NCI-H82 (cell line): ENCODE measurements at regions not wholly inside any gene's neighbourhood (a gene's known extent, or its start where the extent isn't known, plus 50 kb on each side); places are given as distances from the start of the nearest gene placed in this dataset.
A peak's percentile ranks its signal among the peaks of the same experiment; 100 is the strongest.
"Not testable (repeated sequence)": the region's sequence is repeated elsewhere in the genome, so short reads cannot be mapped to it uniquely, and the experiment has no call there.

Experiments used
- DNase-seq: peaks from one replicate; lab custom pipeline; 2025; lab: John Stamatoyannopoulos, UW

GRCh38 chr5:9728261-9728660 lies 98.1 kb upstream of the TAS2R1 start:
- DNase-seq, result no peak

GRCh38 chr5:9726931-9727330 lies 96.8 kb upstream of the TAS2R1 start:
- no peak for DNase-seq

GRCh38 chr5:9725265-9725664 lies 95.1 kb upstream of the TAS2R1 start:
- not testable (repeated sequence) for DNase-seq

GRCh38 chr5:9724707-9725106 lies 94.6 kb upstream of the TAS2R1 start:
- DNase-seq, result no peak

- peak; percentile 20 for DNase-seq
Observed at GRCh38 chr5:9722601-9723180, 92.5 kb upstream of the TAS2R1 start.

- DNase-seq, result no peak
Observed at GRCh38 chr5:9721161-9721560, 91.0 kb upstream of the TAS2R1 start.

- no peak for DNase-seq
Observed at GRCh38 chr5:9720361-9720760, 90.2 kb upstream of the TAS2R1 start.

- no peak for DNase-seq
Observed at GRCh38 chr5:9716838-9717281, 86.7 kb upstream of the TAS2R1 start.

- DNase-seq, result no peak
Observed at GRCh38 chr5:9715891-9716335, 85.8 kb upstream of the TAS2R1 start.

GRCh38 chr5:9713959-9714586 lies 83.9 kb upstream of the TAS2R1 start:
- no peak for DNase-seq

GRCh38 chr5:9713356-9713755 lies 83.2 kb upstream of the TAS2R1 start:
- no peak for DNase-seq

- DNase-seq, result no peak
Observed at GRCh38 chr5:9712911-9713310, 82.8 kb upstream of the TAS2R1 start.

GRCh38 chr5:9712506-9712905 lies 82.4 kb upstream of the TAS2R1 start:
- no peak for DNase-seq

- no peak for DNase-seq
Observed at GRCh38 chr5:9710069-9710468, 79.9 kb upstream of the TAS2R1 start.

GRCh38 chr5:9707732-9708462 lies 77.7 kb upstream of the TAS2R1 start:
- no peak for DNase-seq

GRCh38 chr5:9699681-9700080 lies 69.5 kb upstream of the TAS2R1 start:
- DNase-seq, result no peak

GRCh38 chr5:9698841-9699240 lies 68.7 kb upstream of the TAS2R1 start:
- DNase-seq, result no peak

GRCh38 chr5:9698125-9698826 lies 68.1 kb upstream of the TAS2R1 start:
- DNase-seq, result peak; percentile 2

GRCh38 chr5:9692576-9692975 lies 62.4 kb upstream of the TAS2R1 start:
- DNase-seq, result no peak

- DNase-seq, result no peak
Observed at GRCh38 chr5:9691261-9691660, 61.1 kb upstream of the TAS2R1 start.

GRCh38 chr5:9690751-9691150 lies 60.6 kb upstream of the TAS2R1 start:
- DNase-seq, result no peak

- DNase-seq, result no peak
Observed at GRCh38 chr5:9686216-9686615, 56.1 kb upstream of the TAS2R1 start.

- no peak for DNase-seq
Observed at GRCh38 chr5:9681706-9682105, 51.6 kb upstream of the TAS2R1 start.
